HepG2 (cell line): ENCODE measurements at regions not wholly inside any gene's neighbourhood (a gene's known extent, or its start where the extent isn't known, plus 50 kb on each side); places are given as distances from the start of the nearest gene placed in this dataset.

Experiments used
- ATAC-seq: fragments of 200-7000 bp; cut with Tn5 transposase; 3 replicates; pipeline ENCODE4 v1.9.1; 2020; ENCODE audit warnings: mild to moderate bottlenecking, moderate library complexity
- BruUV-seq: library from RNA; stranded (reverse); fragments of 400-500 nt; replicated peaks from 2 replicates; lab custom pipeline; 2021; lab: Mats Ljungman, UMichigan
- CTCF ChIA-PET: fragments of 300-600 bp; formaldehyde crosslinking; extraction: SDS; loops from one replicate; lab custom pipeline; 2021; ENCODE audit warnings: low total read pairs, inconsistent platforms, low intra/inter-chr PET ratio; lab: Yijun Ruan, JAX
- POLR2A ChIA-PET: fragments of 350-600 bp; sonication (Branson Sonifier 250); formaldehyde crosslinking; loops from one replicate; lab custom pipeline; 2020; ENCODE audit warnings: antibody characterized with exemption, inconsistent platforms; lab: Yijun Ruan, JAX
- DNase-seq: peaks from one replicate; pipeline ENCODE4 v3.0.0-alpha.2; 2015; ENCODE audit warnings: low spot score
- FAIRE-seq: peaks from 3 replicates; lab custom pipeline; 2011; peaks lifted over from hg19 to GRCh38; lab: Jason Lieb, UNC
- H2AFZ ChIP-seq: one replicate; pipeline ENCODE4 v1.6.1; 2011; ENCODE audit warnings: low read length, inconsistent platforms
- H3K27ac ChIP-seq: fragments of 300-600 bp; 3 replicates; pipeline ENCODE4 v1.8.0; 2011; ENCODE audit warnings: mixed run types, mild to moderate bottlenecking, mixed read lengths, low read length, inconsistent platforms; ENCODE audit not compliant: insufficient read depth; ENCODE audit errors: extremely low read length
- H3K27me3 ChIP-seq, 2 experiments: fragments of 200-600 bp in 1 of 2; 2 replicates in 1 of 2; 3 replicates in 1 of 2; pipeline versions ENCODE4 v1.6.0 to v1.8.0; 2011; ENCODE audit warnings: low read length in 2 of 2, mild to moderate bottlenecking in 2 of 2, moderate library complexity in 2 of 2, inconsistent platforms in 1 of 2; ENCODE audit not compliant: insufficient read depth in 2 of 2, control insufficient read depth in 1 of 2
- H3K36me3 ChIP-seq, 2 experiments: fragments of 200-600 bp in 1 of 2; replicated peaks in 1 of 2; 2 replicates in 1 of 2; 3 replicates in 1 of 2; pipeline versions ENCODE4 v1.5.1 to v1.8.0; 2011; ENCODE audit warnings: low read length in 2 of 2, inconsistent platforms in 1 of 2; ENCODE audit not compliant: insufficient read depth in 2 of 2, control insufficient read depth in 1 of 2
- H3K4me1 ChIP-seq: 2 replicates; pipeline ENCODE4 v1.5.1; 2012; ENCODE audit warnings: low read length, inconsistent platforms; ENCODE audit not compliant: insufficient read depth
- H3K4me2 ChIP-seq: 2 replicates; pipeline ENCODE4 v1.6.0; 2011; ENCODE audit warnings: low read depth, low read length, inconsistent platforms
- H3K4me3 ChIP-seq, 3 experiments: fragments of 200-600 bp in 1 of 3; sonication (generic), shearing (Covaris generic) in 1 of 3; replicated peaks in 1 of 3; 2 replicates each; pipeline ENCODE4 v1.5.1; 2011 to 2016; ENCODE audit warnings: low read length in 3 of 3, inconsistent platforms in 2 of 3, low read depth in 2 of 3, mild to moderate bottlenecking in 2 of 3, control low read depth in 1 of 3, mixed read lengths in 1 of 3; ENCODE audit not compliant: insufficient read depth in 1 of 3
- H3K79me2 ChIP-seq: one replicate; pipeline ENCODE4 v1.6.1; 2011; ENCODE audit warnings: low read length, inconsistent platforms; ENCODE audit not compliant: insufficient read depth
- H3K9ac ChIP-seq: 2 replicates; pipeline ENCODE4 v1.6.0; 2011; ENCODE audit warnings: mild to moderate bottlenecking, low read depth, low read length, inconsistent platforms; ENCODE audit not compliant: insufficient read depth
- H3K9me3 ChIP-seq: 2 replicates; pipeline ENCODE4 v1.5.1; 2012; ENCODE audit warnings: mild to moderate bottlenecking, low read length
- H4K20me1 ChIP-seq: 2 replicates; pipeline ENCODE4 v1.6.0; 2011; ENCODE audit warnings: inconsistent platforms, mild to moderate bottlenecking, low read length, moderate library complexity; ENCODE audit not compliant: insufficient read depth
- AKAP8 ChIP-seq: sonication (generic); formaldehyde crosslinking; IDR thresholded peaks from 2 replicates; pipeline ENCODE4 v1.5.1; 2020; ENCODE audit warnings: mild to moderate bottlenecking, missing genetic modification reagents
- CAMTA2 ChIP-seq: sonication (generic); formaldehyde crosslinking; IDR thresholded peaks from 2 replicates; pipeline ENCODE4 v1.4.0; 2020; ENCODE audit warnings: mild to moderate bottlenecking, missing genetic modification reagents, borderline replicate concordance
- GLI4 ChIP-seq: sonication (generic); formaldehyde crosslinking; IDR thresholded peaks from 2 replicates; pipeline ENCODE4 v1.5.1; 2020; ENCODE audit warnings: missing genetic modification reagents, mild to moderate bottlenecking, moderate library complexity, borderline replicate concordance
- HHEX ChIP-seq: IDR thresholded peaks from 2 replicates; pipeline ENCODE4 v1.6.1; 2016; ENCODE audit warnings: control low read depth
- MAFK ChIP-seq, 2 experiments: IDR thresholded peaks in 1 of 2; conservative IDR thresholded peaks in 1 of 2; 2 replicates each; pipeline ENCODE4 v1.6.1; 2011; ENCODE audit warnings: improper control_type of control experiment in 2 of 2, low read length in 2 of 2
- MEIS2 ChIP-seq: sonication (generic); formaldehyde crosslinking; IDR thresholded peaks from 2 replicates; pipeline ENCODE4 v1.9.0; 2021; ENCODE audit warnings: mild to moderate bottlenecking, missing genetic modification reagents
- ONECUT2 ChIP-seq: sonication (generic); formaldehyde crosslinking; IDR thresholded peaks from 2 replicates; pipeline ENCODE4 v1.4.0; 2020; ENCODE audit warnings: missing genetic modification reagents
- SUZ12 ChIP-seq: fragments of 150-350 bp; IDR thresholded peaks from 2 replicates; pipeline ENCODE4 v1.6.1; 2014; ENCODE audit warnings: low read depth, low read length
- XBP1 ChIP-seq: sonication (generic); formaldehyde crosslinking; IDR thresholded peaks from 2 replicates; pipeline ENCODE4 v1.5.0; 2020; ENCODE audit warnings: missing genetic modification reagents
- ZFX ChIP-seq: sonication (generic); formaldehyde crosslinking; IDR thresholded peaks from 2 replicates; pipeline ENCODE4 v1.4.0; 2020; ENCODE audit warnings: mild to moderate bottlenecking, low read depth, missing genetic modification reagents, moderate library complexity
- ZNF121 ChIP-seq: sonication (generic); formaldehyde crosslinking; IDR thresholded peaks from 2 replicates; pipeline ENCODE4 v1.5.0; 2020; ENCODE audit warnings: mild to moderate bottlenecking, missing genetic modification reagents
- ZNF354B ChIP-seq: sonication (generic); formaldehyde crosslinking; IDR thresholded peaks from 2 replicates; pipeline ENCODE4 v1.8.0; 2022; ENCODE audit warnings: mild to moderate bottlenecking, missing genetic modification reagents
- WGBS: methylation state at CpG from one replicate; pipeline ENCODE4 v1.1.6; 2017; ENCODE audit warnings: low lambda C conversion rate; 5-methylcytosine and 5-hydroxymethylcytosine counted together
- in situ Hi-C: cut with HindIII; loops from 2 replicates; pipeline ENCODE4 v1.10.0; 2017; ENCODE audit warnings: low pct_unique_long_range_greater_than_20kb; ENCODE audit not compliant: extremely low pct_ligation_motif_present
- intact Hi-C: fragments of 100-400 bp; cut with micrococcal nuclease; formaldehyde crosslinking; loops from one replicate; pipeline ENCODE4 v1.10.0; 2022; ENCODE audit not compliant: unreplicated experiment
- TF ChIP-seq, protein P1 (sequence below): sonication (generic); formaldehyde crosslinking; IDR thresholded peaks from 2 replicates; pipeline ENCODE4 v1.8.1; 2023; ENCODE audit warnings: missing genetic modification reagents, inconsistent platforms, borderline replicate concordance
- TF ChIP-seq, protein P2 (sequence below): sonication (generic); formaldehyde crosslinking; IDR thresholded peaks from 2 replicates; pipeline ENCODE4 v1.4.0; 2020; ENCODE audit warnings: missing genetic modification reagents, mild to moderate bottlenecking, borderline replicate concordance

DNA sequence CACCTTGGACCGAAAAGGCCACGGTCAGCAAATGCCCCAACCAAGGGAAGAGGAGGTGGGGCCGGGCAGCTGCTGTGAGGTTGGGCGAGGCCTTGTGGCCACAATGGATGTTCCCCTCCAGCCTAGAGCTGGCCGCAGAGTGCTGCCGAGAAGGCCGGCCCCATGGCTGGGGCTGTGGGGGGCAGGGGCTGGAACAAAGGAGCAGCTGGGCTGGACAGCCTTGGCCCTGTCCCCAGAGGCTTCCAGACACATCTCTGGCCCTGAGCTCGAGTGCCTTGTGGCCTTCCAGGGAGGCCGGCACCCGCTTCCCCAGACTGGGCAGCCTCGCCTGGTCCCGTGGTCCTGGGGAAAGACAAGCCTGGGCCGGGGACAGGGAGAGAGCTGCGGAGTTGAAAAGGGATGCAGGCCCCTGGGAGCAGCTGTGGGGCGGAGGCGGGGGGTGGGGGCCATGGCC is 88.0 kb downstream of the PDGFA start:
- Histone ChIP-seq H4K20me1 (no peaks in the 10 kb centered on the region), H3K9me3 (no peaks in the 10 kb centered on the region), H3K36me3 (no peaks in the 10 kb centered on the region), H3K4me2 (peak overlapping the region; percentile 53), H3K79me2 (no peaks in the 10 kb centered on the region), H3K27me3 (peaks cover 5 to 30% of the 10 kb centered on the region in 2 experiments), H3K4me3 (no peak overlapping the region; a peak in 1 of 6 replicates), H3K27ac (no peak overlapping the region), H3K4me1 (peaks cover 43% of the 10 kb centered on the region), H3K9ac (no peak overlapping the region), H2AFZ (no peak overlapping the region)
- no TSS peak for BruUV-seq
- no peak for FAIRE-seq
- intact Hi-C loops: loop anchor here (10.0 kb wide), 1 partner anchor 53 kb away; no protein-coding TSS in a partner anchor
- in situ Hi-C loops: no loop called here
- POLR2A ChIA-PET: interaction anchor here (0.9 kb wide), 1 partner anchor 99 kb away, joined by 4 read pairs; no protein-coding TSS in a partner anchor
- TF ChIP-seq MAFK (conservative IDR thresholded peaks at IDR 0.05 in 1 of 2, IDR thresholded peaks at IDR 0.05 in 1 of 2; ENCODE audit: low read length in 2 of 2) (peak; percentile 4 to 31; a peak in 1 of 4 replicates), ZNF121 (0 out of 2 replicates have a peak, but pooled peaks have one; percentile 20), ZFX (peak; percentile 30; the same call in 1 of the 2 replicates)
- TF ChIP-seq, protein P1, sequence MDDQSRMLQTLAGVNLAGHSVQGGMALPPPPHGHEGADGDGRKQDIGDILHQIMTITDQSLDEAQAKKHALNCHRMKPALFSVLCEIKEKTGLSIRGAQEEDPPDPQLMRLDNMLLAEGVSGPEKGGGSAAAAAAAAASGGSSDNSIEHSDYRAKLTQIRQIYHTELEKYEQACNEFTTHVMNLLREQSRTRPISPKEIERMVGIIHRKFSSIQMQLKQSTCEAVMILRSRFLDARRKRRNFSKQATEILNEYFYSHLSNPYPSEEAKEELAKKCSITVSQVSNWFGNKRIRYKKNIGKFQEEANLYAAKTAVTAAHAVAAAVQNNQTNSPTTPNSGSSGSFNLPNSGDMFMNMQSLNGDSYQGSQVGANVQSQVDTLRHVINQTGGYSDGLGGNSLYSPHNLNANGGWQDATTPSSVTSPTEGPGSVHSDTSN: no peak
- no peak for DNase-seq
- peak; percentile 11; the same call in 2 of the 3 replicates for ATAC-seq
- WGBS: 46% methylated on average over 8 of the region's 16 CpGs
- CTCF ChIA-PET: no interaction called here

DNA sequence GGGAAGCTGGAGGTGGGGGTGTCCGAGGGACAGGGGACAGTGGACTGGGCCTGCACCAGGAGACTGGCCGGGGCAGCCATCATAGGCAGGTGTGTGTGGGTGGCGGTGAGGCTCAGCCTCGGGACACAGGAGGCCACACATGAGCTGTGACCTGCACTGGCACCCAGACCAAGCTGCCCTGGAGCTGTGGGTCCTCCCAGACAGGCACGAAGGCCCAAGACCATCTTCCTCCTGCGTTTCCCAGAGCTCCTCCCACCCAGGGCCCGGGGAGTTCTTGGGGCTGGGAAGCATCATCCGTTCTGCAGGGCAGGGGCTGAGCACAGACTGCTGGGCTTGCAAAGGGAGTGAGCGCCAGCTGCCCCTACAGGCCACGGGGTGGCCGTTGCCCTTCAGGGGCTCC is 87.4 kb downstream of the PDGFA start:
- BruUV-seq: no TSS peak
- TF ChIP-seq MEIS2 (CRISPR knock-in tag): no peak
- TF ChIP-seq SUZ12: no peak
- TF ChIP-seq GLI4 (CRISPR knock-in tag): no peak
- no peak for TF ChIP-seq CAMTA2 (CRISPR knock-in tag)
- TF ChIP-seq XBP1 (CRISPR knock-in tag): no peak
- TF ChIP-seq AKAP8 (CRISPR knock-in tag): no peak
- TF ChIP-seq ONECUT2 (CRISPR knock-in tag): no peak
- TF ChIP-seq, protein P2, sequence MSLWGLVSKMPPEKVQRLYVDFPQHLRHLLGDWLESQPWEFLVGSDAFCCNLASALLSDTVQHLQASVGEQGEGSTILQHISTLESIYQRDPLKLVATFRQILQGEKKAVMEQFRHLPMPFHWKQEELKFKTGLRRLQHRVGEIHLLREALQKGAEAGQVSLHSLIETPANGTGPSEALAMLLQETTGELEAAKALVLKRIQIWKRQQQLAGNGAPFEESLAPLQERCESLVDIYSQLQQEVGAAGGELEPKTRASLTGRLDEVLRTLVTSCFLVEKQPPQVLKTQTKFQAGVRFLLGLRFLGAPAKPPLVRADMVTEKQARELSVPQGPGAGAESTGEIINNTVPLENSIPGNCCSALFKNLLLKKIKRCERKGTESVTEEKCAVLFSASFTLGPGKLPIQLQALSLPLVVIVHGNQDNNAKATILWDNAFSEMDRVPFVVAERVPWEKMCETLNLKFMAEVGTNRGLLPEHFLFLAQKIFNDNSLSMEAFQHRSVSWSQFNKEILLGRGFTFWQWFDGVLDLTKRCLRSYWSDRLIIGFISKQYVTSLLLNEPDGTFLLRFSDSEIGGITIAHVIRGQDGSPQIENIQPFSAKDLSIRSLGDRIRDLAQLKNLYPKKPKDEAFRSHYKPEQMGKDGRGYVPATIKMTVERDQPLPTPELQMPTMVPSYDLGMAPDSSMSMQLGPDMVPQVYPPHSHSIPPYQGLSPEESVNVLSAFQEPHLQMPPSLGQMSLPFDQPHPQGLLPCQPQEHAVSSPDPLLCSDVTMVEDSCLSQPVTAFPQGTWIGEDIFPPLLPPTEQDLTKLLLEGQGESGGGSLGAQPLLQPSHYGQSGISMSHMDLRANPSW: no peak
- no peak for TF ChIP-seq HHEX
- no peak for TF ChIP-seq ZNF354B (CRISPR knock-in tag)

More for the DNA sequence above, 87.4 kb downstream of the PDGFA start:
- Histone ChIP-seq H3K79me2 (no peaks in the 10 kb centered on the region), H3K9ac (no peak overlapping the region), H3K4me2 (no peak overlapping the region), H3K4me1 (peaks cover 43% of the 10 kb centered on the region), H3K27me3 (peaks cover 6 to 33% of the 10 kb centered on the region in 2 experiments), H4K20me1 (no peaks in the 10 kb centered on the region), H3K4me3 (no peak overlapping the region), H3K36me3 (no peaks in the 10 kb centered on the region), H3K9me3 (no peaks in the 10 kb centered on the region), H3K27ac (no peak overlapping the region), H2AFZ (no peak overlapping the region)
- ATAC-seq (no peak), FAIRE-seq (no peak), DNase-seq (no peak)
- ChIA-PET POLR2A (interaction anchor here (0.9 kb wide), 1 partner anchor 99 kb away, joined by 4 read pairs; no protein-coding TSS in a partner anchor), CTCF (no interaction called here)
- in situ Hi-C loops: no loop called here
- intact Hi-C loops: loop anchor here (10.0 kb wide), 1 partner anchor 53 kb away; no protein-coding TSS in a partner anchor
- 100% methylated on average over 1 of the region's 11 CpGs for WGBS
